ENCODE measurements at regions not wholly inside any gene's neighbourhood (a gene's known extent, or its start where the extent isn't known, plus 50 kb on each side); places are given as distances from the start of the nearest gene placed in this dataset.

DNA sequence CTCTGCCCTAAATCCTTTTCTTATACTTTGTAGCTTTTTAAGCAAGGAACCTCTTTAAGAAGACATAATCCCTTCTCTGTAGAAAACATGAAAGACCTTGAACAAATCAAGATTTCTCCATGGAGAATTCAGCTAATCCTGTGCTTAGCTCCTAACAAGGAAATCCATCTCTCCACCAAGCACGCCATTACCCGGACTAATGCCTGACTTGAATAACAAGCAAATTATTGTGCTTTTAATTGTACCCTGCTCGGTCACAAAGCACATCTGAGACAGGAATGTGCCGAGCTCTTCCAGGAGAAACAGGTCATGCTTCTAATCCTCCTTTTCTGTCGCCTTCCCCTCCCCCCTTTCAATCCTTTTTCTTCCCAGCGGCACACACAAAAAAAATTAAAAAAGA, 141.3 kb downstream of the PSAT1 start:
- Histone ChIP-seq H3K4me3 (no peak overlapping the region), H3K27ac (no peak overlapping the region), H3K9me3 (no peaks in the 10 kb centered on the region), H3K4me1 (peaks cover 11% of the 10 kb centered on the region; the same call in 2 of the 3 replicates), H3K4me2 (no peak overlapping the region)
- ChIA-PET POLR2A (no interaction called here), CTCF (interaction anchor here (1.5 kb wide), 2 partner anchors 16 to 385 kb away, joined by 4 to 5 read pairs; no protein-coding TSS in a partner anchor)
- no peak for FAIRE-seq
- no peak for TF ChIP-seq ATOH8 (CRISPR knock-in tag; IDR thresholded peaks at IDR 0.05; ENCODE audit: low read depth)
- TF ChIP-seq HOXA7 (CRISPR knock-in tag; IDR thresholded peaks at IDR 0.05) = no peak
- no peak for TF ChIP-seq NR3C1 (IDR thresholded peaks at IDR 0.05)
- no peak for TF ChIP-seq CBX2 (IDR thresholded peaks at IDR 0.05; ENCODE audit: borderline replicate concordance, low read depth)
- TF ChIP-seq RARB (CRISPR knock-in tag; IDR thresholded peaks at IDR 0.05) = no peak
- TF ChIP-seq, protein P1, sequence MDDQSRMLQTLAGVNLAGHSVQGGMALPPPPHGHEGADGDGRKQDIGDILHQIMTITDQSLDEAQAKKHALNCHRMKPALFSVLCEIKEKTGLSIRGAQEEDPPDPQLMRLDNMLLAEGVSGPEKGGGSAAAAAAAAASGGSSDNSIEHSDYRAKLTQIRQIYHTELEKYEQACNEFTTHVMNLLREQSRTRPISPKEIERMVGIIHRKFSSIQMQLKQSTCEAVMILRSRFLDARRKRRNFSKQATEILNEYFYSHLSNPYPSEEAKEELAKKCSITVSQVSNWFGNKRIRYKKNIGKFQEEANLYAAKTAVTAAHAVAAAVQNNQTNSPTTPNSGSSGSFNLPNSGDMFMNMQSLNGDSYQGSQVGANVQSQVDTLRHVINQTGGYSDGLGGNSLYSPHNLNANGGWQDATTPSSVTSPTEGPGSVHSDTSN (IDR thresholded peaks at IDR 0.05) = no peak
- no peak for TF ChIP-seq ZNF302 (CRISPR knock-in tag; IDR thresholded peaks at IDR 0.05)
- no peak for TF ChIP-seq BHLHE40 (IDR thresholded peaks at IDR 0.05; ENCODE audit: low read depth, low read length)
- no peak for ATAC-seq
- no peak for DNase-seq (ENCODE audit: low read depth in 1 of 2, low spot score in 1 of 2)
- 90% methylated on average over 6 of the region's 6 CpGs for WGBS (ENCODE audit: missing lambda C conversion rate)

GRCh38 chr9:78438780-78439179, 141.9 kb downstream of the PSAT1 start:
- Histone ChIP-seq H3K27ac (0 out of 6 replicates have a peak overlapping the region, but pooled peaks of 1 of the 2 experiments have one; percentile 17), H3K4me3 (no peak overlapping the region), H3K9me3 (no peaks in the 10 kb centered on the region), H3K4me1 (peaks cover 11% of the 10 kb centered on the region; the same call in 2 of the 3 replicates), H3K4me2 (peak overlapping the region; percentile 63)
- TF ChIP-seq TFCP2L1 (CRISPR knock-in tag; IDR thresholded peaks at IDR 0.05) = no peak
- TF ChIP-seq ESRRA (IDR thresholded peaks at IDR 0.05; ENCODE audit: borderline replicate concordance, low read length) = no peak
- TF ChIP-seq SREBF2 (IDR thresholded peaks at IDR 0.05) = no peak
- no peak for TF ChIP-seq RAD21 (conservative IDR thresholded peaks at IDR 0.05 in 1 of 2, IDR thresholded peaks at IDR 0.05 in 1 of 2)
- TF ChIP-seq RARB (CRISPR knock-in tag; IDR thresholded peaks at IDR 0.05) = no peak
- TF ChIP-seq, protein P2, sequence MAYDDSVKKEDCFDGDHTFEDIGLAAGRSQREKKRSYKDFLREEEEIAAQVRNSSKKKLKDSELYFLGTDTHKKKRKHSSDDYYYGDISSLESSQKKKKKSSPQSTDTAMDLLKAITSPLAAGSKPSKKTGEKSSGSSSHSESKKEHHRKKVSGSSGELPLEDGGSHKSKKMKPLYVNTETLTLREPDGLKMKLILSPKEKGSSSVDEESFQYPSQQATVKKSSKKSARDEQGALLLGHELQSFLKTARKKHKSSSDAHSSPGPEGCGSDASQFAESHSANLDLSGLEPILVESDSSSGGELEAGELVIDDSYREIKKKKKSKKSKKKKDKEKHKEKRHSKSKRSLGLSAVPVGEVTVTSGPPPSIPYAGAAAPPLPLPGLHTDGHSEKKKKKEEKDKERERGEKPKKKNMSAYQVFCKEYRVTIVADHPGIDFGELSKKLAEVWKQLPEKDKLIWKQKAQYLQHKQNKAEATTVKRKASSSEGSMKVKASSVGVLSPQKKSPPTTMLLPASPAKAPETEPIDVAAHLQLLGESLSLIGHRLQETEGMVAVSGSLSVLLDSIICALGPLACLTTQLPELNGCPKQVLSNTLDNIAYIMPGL (CRISPR knock-in tag; IDR thresholded peaks at IDR 0.05; ENCODE audit: borderline replicate concordance) = no peak
- no peak for TF ChIP-seq MAFK (IDR thresholded peaks at IDR 0.05; ENCODE audit: partially characterized antibody)
- no peak for TF ChIP-seq USF2 (IDR thresholded peaks at IDR 0.05)
- TF ChIP-seq RNF2 (IDR thresholded peaks at IDR 0.05; ENCODE audit: borderline replicate concordance, low read depth) = no peak
- no peak for TF ChIP-seq SMC3 (IDR thresholded peaks at IDR 0.05)
- TF ChIP-seq KDM5A (IDR thresholded peaks at IDR 0.05) = no peak
- no peak for TF ChIP-seq FOSB (CRISPR knock-in tag; IDR thresholded peaks at IDR 0.05)
- no peak for TF ChIP-seq CHD2 (IDR thresholded peaks at IDR 0.05; ENCODE audit: low read length, partially characterized antibody)
- TF ChIP-seq, protein P3, sequence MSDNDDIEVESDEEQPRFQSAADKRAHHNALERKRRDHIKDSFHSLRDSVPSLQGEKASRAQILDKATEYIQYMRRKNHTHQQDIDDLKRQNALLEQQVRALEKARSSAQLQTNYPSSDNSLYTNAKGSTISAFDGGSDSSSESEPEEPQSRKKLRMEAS (IDR thresholded peaks at IDR 0.05) = no peak
- no peak for TF ChIP-seq CBX2 (IDR thresholded peaks at IDR 0.05; ENCODE audit: borderline replicate concordance, low read depth)
- no peak for TF ChIP-seq EHMT2 (IDR thresholded peaks at IDR 0.05; ENCODE audit: low read depth)
- TF ChIP-seq FOSL2 (IDR thresholded peaks at IDR 0.05) = no peak
- no peak for TF ChIP-seq FOSL2 (CRISPR knock-in tag; IDR thresholded peaks at IDR 0.05)
- ATAC-seq = no peak
- WGBS (ENCODE audit: missing lambda C conversion rate) = 30% methylated on average over 9 of the region's 9 CpGs
- CTCF ChIA-PET = interaction anchor here (0.6 to 2.2 kb wide), 41 partner anchors 8 to 1738 kb away, joined by 3 to 26 read pairs (median 4); no protein-coding TSS in a partner anchor
- DNase-seq (ENCODE audit: low read depth in 1 of 2, low spot score in 1 of 2) = no peak
- no peak for FAIRE-seq
- POLR2A ChIA-PET = no interaction called here
